GM19372 (cell line): ENCODE measurements at regions not wholly inside any gene's neighbourhood (a gene's known extent, or its start where the extent isn't known, plus 50 kb on each side); places are given as distances from the start of the nearest gene placed in this dataset.
"Not testable (repeated sequence)": the region's sequence is repeated elsewhere in the genome, so short reads cannot be mapped to it uniquely, and the experiment has no call there.

Experiments used
- ATAC-seq: cut with Tn5 transposase; IDR thresholded peaks from one replicate; pipeline ENCODE4 v1.9.1; 2021; ENCODE audit warnings: mild to moderate bottlenecking, low read depth, moderate library complexity; ENCODE audit not compliant: unreplicated experiment

DNA sequence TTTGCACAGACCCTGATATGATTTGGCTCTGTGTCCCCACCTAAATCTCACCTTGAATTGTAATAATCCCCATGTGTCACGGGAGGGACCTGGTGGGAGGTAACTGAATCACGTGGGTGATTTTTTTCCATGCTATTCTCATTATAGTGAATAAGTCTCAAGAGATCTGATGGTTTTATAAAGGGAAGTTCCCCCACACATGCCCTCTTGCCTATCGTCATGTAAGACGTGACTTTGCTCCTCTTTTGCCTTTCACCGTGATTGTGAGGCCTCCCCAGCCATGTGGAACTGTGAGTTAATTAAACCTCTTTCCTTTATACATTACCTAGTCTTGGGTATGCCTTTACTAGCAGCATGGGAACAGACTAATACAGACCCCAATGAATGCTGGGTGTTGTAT, 347.4 kb downstream of the TUSC7 start:
- not testable (repeated sequence) for ATAC-seq

DNA sequence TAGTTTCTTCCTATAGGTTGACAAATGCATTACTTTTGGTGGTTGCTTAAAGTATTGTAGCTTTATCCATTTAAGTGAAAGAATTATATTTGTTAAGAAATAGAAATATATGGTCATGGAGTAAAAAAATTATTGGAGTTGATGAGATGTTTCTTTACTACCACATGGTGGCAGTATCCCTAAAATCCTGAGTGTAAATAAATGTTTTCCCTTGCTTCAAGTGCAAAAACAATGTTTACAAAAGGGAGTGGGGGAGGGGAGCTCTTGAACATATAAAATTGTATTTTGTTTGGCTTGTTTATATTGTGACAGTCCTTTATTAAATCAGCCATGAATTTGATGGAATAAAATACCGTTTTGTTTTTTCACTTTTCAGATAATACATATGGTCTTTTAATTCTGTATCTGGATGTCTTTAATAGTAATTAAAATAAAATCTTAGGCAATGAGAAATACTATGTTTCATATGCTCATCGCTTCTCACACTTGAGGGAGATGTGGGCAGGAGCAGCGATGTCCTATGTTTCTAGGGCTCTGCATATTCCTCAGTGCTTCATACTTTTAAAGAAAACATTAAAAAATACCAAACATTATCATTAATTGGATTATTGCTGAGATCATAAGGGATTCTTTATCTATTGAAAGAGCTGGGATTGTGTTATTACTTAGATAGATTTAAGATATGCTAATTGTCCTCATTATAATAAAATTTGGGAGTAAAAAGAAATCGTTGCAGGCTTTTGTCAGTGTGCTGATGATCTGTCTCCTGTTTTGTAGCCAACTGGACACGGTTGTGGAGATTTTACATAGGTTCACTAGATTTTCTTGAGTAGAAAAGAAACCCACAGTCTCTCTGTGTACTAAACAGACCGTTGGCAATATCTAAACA, 349.7 kb downstream of the TUSC7 start:
- no peak for ATAC-seq

DNA sequence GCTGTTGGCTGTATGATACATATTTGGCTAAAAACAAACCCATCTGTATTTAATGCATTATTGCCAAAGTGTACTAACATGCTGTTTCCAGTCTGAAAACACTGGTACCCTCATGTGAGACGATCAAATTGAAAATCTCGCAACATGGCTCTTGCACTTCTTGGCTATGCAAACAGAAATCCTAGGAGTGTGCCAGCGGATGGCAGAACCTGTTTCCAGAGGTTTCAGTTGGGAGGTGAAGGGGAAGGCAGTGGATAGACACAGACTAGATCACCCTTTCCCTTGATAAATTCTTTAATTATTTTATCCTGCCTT, 350.3 kb downstream of the TUSC7 start:
- no peak for ATAC-seq

DNA sequence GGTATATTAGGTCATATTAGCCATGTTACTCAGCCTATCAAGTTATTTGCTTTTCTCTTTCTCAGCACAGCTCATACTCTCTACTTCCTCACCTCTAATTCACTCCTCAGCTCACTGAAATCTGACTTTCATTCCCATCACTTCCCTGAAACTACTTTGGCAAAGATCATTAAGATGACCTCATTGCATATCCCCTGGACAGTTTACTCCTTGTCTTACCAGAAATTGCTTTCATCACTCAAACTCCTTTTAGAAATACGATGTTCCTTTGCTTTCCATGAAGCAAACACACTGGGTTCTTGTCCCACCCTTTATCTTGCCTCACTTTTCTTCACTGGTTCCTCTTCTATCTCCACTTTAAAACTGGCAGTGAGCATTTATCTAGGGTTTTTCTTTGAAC, 354.4 kb downstream of the TUSC7 start:
- no peak for ATAC-seq

DNA sequence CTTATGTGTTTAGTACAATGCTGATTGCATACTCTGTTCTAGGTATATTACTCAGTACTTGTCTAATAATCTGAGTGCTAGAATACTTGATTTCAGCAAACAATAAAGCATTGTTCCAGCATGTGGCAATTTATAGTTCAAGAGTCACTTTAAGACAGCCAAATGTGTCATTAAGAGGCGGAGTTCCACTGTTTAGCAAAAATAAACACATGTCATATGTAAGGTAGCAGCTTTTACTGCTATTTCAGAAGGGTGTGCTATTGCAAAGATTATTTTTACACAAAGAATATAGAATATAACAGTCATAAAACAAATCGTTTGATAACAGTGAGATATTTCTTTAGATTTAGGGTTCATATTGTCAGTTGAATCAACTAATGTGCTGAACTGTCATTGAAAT, 358.7 kb downstream of the TUSC7 start:
- ATAC-seq, result no peak

DNA sequence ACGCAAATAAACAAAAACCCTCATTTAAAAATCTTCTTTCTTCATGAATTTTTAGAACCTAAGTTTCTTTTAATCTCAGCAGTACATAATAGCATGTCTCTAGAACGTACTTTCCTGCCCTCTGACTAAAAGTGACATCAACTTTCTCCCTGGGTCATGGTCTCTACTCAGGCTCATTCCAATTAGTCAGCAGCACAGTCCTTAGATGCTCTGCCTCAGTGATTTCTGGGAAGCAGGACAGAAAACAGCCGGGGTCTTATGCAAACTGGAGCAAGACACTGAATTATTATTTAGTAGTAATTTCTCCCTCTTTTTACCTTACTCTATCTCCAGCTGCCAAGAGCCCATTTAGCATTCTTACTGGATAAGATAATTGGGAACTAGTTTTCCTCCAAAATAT, 365.2 kb downstream of the TUSC7 start:
- no peak for ATAC-seq

DNA sequence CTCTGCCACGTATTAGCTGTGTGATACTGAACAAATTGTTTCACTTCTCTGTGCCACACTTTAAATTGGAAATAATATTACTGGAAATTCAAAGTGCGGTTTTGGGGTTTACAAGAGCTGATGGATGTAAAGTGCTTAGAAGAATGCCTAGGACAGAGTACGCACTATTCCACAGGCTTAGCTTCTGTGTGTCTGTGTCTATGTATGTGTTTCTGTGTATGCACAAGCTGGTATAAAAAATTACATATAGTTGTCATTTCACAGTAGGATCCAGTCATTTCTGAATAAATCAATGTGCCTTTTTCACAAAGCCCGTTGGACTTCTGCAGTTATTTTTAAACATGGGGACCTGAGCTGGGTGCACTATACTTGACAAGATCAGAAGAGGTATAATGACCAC, 370.4 kb downstream of the TUSC7 start:
- ATAC-seq, result no peak

DNA sequence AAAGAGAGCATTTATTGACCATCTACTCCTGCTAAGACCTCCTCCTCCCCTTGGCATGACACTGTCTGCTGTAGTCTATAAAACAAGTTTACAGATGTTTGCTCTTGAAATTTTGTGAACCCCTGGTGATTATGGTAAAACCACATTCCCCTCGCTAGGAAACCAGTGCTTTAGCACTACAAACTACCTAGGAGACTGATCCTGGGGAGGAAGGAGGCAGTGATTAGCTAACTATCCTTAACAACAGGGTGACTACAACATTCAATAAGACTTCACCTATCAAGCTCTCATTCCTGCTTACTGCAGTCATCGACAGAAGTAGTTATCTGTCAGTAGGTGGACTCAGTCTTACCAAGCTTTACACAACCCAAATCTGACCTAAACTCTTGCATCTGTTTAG, 371.3 kb downstream of the TUSC7 start:
- ATAC-seq, result no peak

DNA sequence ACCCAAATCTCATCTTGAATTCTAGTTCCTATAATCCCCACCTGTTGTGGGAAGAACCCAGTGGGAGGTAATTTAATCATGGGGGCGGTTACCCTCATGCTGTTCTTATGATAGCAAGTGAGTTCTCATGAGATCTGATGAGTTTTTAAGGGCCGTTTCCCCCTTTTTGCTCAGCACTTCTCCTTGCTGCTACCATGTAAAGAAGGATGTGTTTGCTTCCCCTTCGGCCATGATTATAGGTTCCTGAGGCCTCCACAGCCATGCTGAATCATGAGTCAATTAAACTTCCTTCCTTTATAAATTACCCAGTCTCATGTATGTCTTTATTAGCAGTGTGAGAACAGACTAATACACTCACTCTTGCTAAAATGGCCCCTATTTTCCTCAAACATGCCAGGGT, 374.7 kb downstream of the TUSC7 start:
- ATAC-seq, result no peak

DNA sequence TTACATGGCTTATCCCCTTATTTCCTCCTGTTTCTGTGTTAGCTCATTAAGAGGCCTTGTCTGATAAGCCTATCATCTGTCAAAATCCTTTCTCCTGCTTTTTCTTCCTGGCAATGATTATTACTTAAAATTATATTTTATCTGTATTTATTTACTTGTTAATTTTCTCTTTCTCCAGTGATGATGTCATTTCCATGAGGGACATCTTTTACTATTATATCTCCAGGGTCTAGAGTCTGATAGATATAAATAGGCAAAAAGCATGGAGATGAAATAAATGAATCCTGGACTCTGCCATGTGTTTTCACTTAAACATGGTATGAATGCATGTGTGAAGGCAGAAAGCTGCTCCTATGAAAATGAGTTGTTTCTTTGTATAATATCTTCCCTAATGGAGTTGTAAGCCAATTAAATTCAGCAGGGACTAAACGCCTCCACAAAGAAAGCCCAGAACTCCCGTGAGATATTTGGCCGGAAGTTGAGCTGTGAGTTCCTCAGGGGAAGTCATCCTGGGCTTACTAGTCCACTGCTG, 375.2 kb downstream of the TUSC7 start:
- no peak for ATAC-seq

DNA sequence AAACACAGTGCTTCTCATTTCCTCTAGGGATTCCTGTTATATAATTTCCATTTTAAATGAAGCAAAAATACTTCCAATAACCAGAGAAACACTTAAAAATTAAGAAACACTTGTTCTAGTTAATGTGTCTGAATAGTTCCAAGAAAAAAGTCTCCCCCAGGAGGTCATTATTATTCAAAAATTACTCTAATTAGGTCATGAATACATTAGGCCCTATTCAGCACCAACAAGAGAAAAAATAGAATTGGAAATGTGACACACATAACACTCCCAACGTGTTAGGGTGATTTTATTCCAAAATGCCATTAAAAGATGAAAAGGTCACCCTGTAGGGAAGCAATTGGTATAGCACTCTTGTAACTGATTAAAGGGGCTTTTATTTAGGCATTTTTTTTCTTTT, 382.1 kb downstream of the TUSC7 start:
- no peak for ATAC-seq

DNA sequence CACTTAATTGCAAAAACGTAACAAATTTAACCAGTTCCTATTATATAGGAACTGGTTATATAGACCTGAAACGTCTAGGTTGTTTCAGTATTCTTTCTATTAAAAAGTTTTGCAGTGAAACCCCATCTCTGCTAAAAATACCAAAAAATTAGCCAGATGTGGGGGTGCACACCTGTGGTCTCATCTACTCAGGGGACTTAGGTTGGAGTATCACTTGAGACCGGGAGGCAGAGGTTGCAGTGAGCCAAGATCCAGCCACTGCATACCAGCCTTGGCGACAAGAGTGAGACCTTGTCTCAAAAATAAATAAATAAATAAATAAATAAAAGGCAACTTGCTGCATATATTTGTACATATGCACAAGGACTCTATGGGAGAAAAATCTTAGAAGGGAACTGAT, 387.0 kb downstream of the TUSC7 start:
- no peak for ATAC-seq

DNA sequence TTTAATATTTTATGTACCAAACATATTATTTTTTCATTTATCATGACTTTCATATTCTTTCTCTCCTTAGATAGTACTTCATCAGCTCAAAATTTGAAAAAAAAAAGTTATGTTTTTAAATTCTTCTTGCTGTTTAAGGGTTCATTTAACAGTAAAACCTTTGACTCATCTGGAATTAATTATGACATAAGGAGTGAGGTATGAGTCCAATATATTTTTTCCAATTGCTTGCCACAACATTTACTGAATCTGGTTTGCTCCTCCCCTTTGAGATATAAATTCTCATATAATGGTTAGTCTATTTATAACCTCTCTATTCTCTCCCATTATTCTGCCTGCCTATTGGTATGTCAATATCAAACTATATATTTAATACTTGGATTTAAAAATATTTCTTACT, 387.8 kb downstream of the TUSC7 start:
- ATAC-seq, result no peak

DNA sequence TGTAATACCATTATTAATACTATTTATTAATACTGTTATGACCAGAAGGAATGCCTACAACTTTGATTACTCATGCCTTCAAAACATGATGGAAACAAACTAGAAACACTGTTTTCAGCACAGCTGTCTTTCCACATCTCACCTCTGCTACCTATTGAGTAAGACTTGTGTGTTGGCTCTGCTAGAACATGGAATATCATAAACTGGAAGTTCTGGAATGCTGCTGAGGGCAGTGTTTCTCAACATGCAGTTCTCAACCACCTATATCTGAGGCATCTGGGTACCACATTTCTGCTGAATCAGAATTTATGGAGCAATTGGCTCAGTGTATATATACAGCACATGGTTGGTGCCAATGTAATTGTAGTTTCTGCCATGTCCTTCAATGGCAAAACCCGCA, 392.1 kb downstream of the TUSC7 start:
- no peak for ATAC-seq

DNA sequence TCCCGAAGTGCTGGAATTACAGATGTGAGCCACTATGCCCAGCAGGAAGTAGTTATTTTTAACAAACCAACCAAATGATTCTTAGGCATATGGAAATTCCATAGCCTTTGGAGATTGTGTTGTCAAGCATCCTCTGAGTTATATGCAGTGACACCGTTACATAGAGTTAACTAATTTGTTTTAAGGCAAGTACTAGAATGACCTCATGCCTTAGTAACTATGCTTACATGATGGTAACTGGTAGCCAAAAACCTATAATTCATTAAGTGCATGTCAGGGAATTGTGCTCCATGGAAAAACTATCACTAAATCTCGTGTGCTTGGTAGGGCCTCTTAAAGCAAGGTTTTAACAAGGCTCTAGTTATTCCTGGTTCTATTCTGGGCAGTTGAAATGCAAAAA, 392.8 kb downstream of the TUSC7 start:
- ATAC-seq, result no peak

DNA sequence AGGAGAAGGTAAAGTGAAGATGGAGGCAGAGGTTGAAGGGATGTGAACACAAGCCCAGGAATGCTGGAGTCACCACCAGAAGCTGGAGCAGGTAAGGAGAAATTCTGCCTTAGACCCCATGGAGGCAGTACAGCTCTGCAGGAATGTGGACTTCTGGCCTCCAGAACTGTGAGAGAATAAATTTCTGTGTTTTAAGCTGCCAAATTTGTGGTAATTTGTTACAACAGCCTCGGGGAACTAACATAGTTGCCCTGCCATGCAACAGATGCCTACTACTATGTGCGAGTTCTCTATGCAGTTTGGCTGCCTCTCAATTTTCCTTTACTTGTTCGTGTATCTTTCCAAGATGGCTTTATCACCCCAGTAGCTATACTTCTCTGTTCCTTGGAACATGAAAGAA, 394.1 kb downstream of the TUSC7 start:
- no peak for ATAC-seq

DNA sequence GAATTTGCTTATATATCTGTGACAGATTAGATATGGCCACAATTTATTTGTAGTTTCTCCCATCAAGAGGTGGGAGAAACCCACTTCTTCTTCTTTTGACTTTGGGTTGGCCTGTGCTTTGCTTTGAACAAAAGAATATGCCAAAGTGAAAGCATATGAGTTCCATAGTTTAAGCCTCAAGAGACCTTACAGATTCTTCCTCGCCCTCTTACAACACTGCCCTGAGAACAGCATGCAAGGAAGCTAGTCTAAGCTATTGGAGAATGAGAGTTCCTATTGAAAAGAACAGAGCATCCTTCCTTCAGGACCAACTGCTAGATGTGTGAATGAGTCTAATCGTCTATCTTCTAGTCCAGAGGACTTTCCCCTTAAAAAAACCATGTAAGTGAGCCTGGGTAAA, 394.8 kb downstream of the TUSC7 start:
- no peak for ATAC-seq

DNA sequence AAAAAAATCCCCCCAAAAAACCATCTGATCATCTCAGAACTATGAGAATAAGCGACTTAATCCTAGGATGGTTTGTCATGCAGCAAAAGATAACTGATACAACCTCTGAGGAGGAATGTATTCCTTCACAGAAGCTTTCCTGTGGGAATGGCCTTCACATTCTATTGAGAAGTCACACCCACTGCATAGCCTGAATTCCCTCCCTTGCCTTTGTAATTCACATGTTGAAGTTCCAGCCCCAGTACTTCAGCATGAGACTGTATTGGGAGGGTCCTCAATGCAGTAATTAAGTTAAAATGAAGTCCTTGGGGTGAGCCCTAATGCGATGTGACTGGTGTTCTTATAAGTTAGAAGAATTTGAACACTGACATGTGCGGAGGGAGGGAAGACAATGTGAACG, 395.2 kb downstream of the TUSC7 start:
- ATAC-seq, result no peak

DNA sequence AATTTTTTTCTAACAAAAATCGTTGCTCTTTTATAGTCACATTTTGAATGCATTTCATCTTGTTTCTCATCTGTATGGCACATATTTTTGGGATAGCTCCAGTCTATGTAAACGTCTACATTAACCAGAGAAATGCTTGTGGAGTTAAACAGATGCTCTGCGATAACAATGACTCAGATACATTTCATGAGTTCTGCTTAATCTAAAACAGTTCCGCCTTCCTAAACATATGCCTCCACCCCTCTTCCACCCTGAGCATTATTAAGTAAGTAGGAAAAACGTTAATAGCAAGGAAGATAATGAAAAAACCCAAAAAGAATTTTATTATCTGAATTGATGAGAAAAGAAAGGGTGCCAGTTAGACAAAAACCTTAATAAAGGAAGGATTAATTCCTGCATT, 396.1 kb downstream of the TUSC7 start:
- ATAC-seq, result no peak

DNA sequence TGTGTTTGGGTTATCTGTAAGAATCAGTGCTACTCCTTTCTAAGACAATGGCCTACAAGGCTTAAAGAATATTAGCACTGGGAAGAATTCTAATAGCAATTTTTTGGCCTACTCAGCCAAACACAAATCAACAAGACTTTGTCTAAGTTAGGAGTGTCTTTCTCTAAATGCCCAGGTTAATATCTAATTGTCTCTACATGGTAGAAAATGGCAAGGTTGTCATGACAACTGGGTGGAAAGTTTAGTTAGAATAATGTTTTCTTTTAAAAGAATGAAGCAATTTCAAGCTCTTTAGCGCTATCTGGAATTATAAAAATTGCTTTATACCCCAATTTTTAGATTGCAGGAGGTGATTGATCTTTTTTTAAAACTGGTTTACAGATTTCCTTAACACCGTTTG, 396.8 kb downstream of the TUSC7 start:
- ATAC-seq, result no peak

DNA sequence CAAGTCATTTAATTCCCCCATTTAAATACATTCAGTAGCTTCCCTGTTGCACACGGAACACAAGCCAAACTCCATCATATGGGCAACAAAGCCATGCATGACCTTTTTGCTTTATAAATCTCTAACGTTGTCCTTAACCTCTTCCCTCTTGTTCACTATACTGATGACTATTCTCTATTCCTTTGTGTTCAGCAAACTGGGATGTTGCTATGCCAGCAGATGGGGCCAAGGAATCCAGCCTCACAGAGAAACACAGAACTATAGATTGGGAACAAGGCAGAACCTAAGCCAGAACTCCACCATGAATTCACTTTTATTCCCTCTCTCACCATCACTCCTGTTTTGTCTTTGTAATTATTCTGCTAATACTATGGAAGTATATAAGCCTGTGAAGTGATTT, 398.4 kb downstream of the TUSC7 start:
- no peak for ATAC-seq

DNA sequence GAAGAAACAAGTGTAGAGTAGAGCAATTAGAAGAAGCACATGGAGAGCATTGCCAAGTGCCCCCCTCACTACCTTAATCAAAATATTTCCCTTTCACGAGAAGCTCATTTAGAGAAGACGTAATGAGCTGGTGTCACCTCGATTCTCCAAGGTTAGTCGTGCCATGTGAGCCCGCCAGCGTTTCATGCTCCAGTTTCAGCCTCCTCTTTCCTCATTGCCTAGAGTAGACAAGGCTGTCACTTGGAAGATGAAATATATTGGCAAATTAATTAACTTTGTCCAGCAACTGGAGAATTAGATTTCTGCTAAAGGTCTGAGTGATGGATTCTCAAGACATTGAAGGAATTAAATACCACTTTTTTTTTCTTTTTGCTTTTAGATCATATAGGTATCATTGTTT, 399.6 kb downstream of the TUSC7 start:
- ATAC-seq, result no peak
